Neural crest cell (in vitro differentiated cells): ENCODE measurements at regions not wholly inside any gene's neighbourhood (a gene's known extent, or its start where the extent isn't known, plus 50 kb on each side); places are given as distances from the start of the nearest gene placed in this dataset.

Experiments used
- DNase-seq: peaks from one replicate; pipeline ENCODE4 v3.0.0; 2021; ENCODE audit warnings: low read depth, mixed read lengths, low spot score
- H3K27ac Mint-ChIP-seq: one replicate; pipeline ENCODE4 v1.8.0; 2021; ENCODE audit warnings: mild to moderate bottlenecking, mixed read lengths; ENCODE audit not compliant: unreplicated experiment
- H3K27me3 Mint-ChIP-seq: 2 replicates; pipeline ENCODE4 v1.8.0; 2021; ENCODE audit warnings: low read depth, mild to moderate bottlenecking, mixed read lengths
- H3K36me3 Mint-ChIP-seq: 2 replicates; pipeline ENCODE4 v1.8.0; 2021; ENCODE audit warnings: low read depth, mild to moderate bottlenecking, mixed read lengths
- H3K4me1 Mint-ChIP-seq: 2 replicates; pipeline ENCODE4 v1.8.0; 2021; ENCODE audit warnings: mixed read lengths
- H3K4me3 Mint-ChIP-seq: one replicate; pipeline ENCODE4 v1.8.0; 2021; ENCODE audit warnings: mild to moderate bottlenecking, mixed read lengths
- H3K9me3 Mint-ChIP-seq: 2 replicates; pipeline ENCODE4 v1.8.0; 2021; ENCODE audit warnings: mixed read lengths
- TF ChIP-seq, protein P1 (sequence below): fragments of 200-600 bp; sonication (generic); conservative IDR thresholded peaks from 2 replicates; pipeline ENCODE4 v1.5.0; 2021; ENCODE audit warnings: antibody characterized with exemption, mild to moderate bottlenecking

GRCh38 chr20:53660078-53660909 lies 66.7 kb upstream of the ZNF217 start:
- TF ChIP-seq, protein P1, sequence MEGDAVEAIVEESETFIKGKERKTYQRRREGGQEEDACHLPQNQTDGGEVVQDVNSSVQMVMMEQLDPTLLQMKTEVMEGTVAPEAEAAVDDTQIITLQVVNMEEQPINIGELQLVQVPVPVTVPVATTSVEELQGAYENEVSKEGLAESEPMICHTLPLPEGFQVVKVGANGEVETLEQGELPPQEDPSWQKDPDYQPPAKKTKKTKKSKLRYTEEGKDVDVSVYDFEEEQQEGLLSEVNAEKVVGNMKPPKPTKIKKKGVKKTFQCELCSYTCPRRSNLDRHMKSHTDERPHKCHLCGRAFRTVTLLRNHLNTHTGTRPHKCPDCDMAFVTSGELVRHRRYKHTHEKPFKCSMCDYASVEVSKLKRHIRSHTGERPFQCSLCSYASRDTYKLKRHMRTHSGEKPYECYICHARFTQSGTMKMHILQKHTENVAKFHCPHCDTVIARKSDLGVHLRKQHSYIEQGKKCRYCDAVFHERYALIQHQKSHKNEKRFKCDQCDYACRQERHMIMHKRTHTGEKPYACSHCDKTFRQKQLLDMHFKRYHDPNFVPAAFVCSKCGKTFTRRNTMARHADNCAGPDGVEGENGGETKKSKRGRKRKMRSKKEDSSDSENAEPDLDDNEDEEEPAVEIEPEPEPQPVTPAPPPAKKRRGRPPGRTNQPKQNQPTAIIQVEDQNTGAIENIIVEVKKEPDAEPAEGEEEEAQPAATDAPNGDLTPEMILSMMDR, result no peak
- no peak for DNase-seq
- Mint-ChIP-seq H3K4me3 (no peak overlapping the region), H3K36me3 (no peaks in the 10 kb centered on the region), H3K27ac (no peak overlapping the region), H3K9me3 (no peaks in the 10 kb centered on the region), H3K27me3 (no peaks in the 10 kb centered on the region), H3K4me1 (peaks cover 32% of the 10 kb centered on the region)

GRCh38 chr20:53658973-53659372 lies 65.3 kb upstream of the ZNF217 start:
- Mint-ChIP-seq H3K9me3 (no peaks in the 10 kb centered on the region), H3K4me3 (no peak overlapping the region), H3K36me3 (no peaks in the 10 kb centered on the region), H3K4me1 (peaks cover 32% of the 10 kb centered on the region), H3K27ac (no peak overlapping the region), H3K27me3 (no peaks in the 10 kb centered on the region)
- TF ChIP-seq, protein P1, result no peak
- DNase-seq, result no peak

GRCh38 chr20:53658322-53658721 lies 64.7 kb upstream of the ZNF217 start:
- Mint-ChIP-seq H3K9me3 (no peaks in the 10 kb centered on the region), H3K27me3 (no peaks in the 10 kb centered on the region), H3K4me3 (no peak overlapping the region), H3K36me3 (no peaks in the 10 kb centered on the region), H3K27ac (no peak overlapping the region), H3K4me1 (peaks cover 33% of the 10 kb centered on the region)
- TF ChIP-seq, protein P1, result no peak
- no peak for DNase-seq

DNA sequence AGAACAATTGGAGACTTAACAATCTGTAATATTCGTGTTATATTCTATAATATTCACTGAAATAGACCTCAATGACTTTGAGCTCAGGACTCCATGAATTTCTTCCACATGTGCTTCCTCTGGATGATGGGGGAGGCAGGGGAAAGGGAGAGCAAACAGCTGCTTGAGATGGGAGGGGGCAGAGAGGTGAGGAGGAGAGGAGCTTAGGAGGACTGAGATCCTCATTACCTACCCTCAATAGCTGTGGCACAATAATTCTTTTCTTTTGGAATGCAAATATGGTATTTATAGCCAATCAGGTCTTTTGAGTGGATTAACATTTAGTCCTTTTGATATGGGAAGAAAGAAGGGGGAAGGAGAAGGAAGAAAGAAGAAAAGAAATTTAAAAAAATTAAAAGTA lies 64.1 kb upstream of the ZNF217 start:
- Mint-ChIP-seq H3K4me3 (no peak overlapping the region), H3K9me3 (no peaks in the 10 kb centered on the region), H3K27ac (no peak overlapping the region), H3K27me3 (no peaks in the 10 kb centered on the region), H3K4me1 (peaks cover 38% of the 10 kb centered on the region), H3K36me3 (no peaks in the 10 kb centered on the region)
- TF ChIP-seq, protein P1, result no peak
- DNase-seq, result no peak

- Mint-ChIP-seq H3K4me1 (peaks cover 42% of the 10 kb centered on the region), H3K36me3 (no peaks in the 10 kb centered on the region), H3K4me3 (no peak overlapping the region), H3K27me3 (no peaks in the 10 kb centered on the region), H3K27ac (no peak overlapping the region), H3K9me3 (no peaks in the 10 kb centered on the region)
- DNase-seq, result no peak
- TF ChIP-seq, protein P1, result no peak
These were observed 63.6 kb upstream of the ZNF217 start for GRCh38 chr20:53657279-53657678.
